ENCODE measurements at regions not wholly inside any gene's neighbourhood (a gene's known extent, or its start where the extent isn't known, plus 50 kb on each side); places are given as distances from the start of the nearest gene placed in this dataset.

- Histone ChIP-seq H3K27me3 (ENCODE audit: insufficient read depth, low read length, poor library complexity, severe bottlenecking) (no peaks in the 10 kb centered on the region), H3K36me3 (ENCODE audit: insufficient read depth, low read length) (no peaks in the 10 kb centered on the region), H2AFZ (ENCODE audit: low read length) (no peak overlapping the region), H3K9me3 (ENCODE audit: insufficient read depth, low read depth, low read length) (no peaks in the 10 kb centered on the region), H3K79me2 (ENCODE audit: insufficient read depth, low read length) (no peaks in the 10 kb centered on the region), H3K4me2 (ENCODE audit: low read depth, low read length, poor library complexity, severe bottlenecking) (peak overlapping the region; percentile 27), H3K9me2 (replicated peaks; ENCODE audit: low read depth, low read length) (no peaks in the 10 kb centered on the region), H3K4me3 (ENCODE audit: low read length, poor library complexity, severe bottlenecking) (no peak overlapping the region), H3K9ac (ENCODE audit: low read depth, low read length, poor library complexity, severe bottlenecking) (no peak overlapping the region), H3F3A (ENCODE audit: low read depth) (no peaks in the 10 kb centered on the region), H4K20me1 (ENCODE audit: insufficient read depth, low read length, poor library complexity, severe bottlenecking) (no peaks in the 10 kb centered on the region), H3K4me1 (ENCODE audit: insufficient read depth, low read length, poor library complexity, severe bottlenecking) (no peaks in the 10 kb centered on the region)
- TF ChIP-seq, protein P1, sequence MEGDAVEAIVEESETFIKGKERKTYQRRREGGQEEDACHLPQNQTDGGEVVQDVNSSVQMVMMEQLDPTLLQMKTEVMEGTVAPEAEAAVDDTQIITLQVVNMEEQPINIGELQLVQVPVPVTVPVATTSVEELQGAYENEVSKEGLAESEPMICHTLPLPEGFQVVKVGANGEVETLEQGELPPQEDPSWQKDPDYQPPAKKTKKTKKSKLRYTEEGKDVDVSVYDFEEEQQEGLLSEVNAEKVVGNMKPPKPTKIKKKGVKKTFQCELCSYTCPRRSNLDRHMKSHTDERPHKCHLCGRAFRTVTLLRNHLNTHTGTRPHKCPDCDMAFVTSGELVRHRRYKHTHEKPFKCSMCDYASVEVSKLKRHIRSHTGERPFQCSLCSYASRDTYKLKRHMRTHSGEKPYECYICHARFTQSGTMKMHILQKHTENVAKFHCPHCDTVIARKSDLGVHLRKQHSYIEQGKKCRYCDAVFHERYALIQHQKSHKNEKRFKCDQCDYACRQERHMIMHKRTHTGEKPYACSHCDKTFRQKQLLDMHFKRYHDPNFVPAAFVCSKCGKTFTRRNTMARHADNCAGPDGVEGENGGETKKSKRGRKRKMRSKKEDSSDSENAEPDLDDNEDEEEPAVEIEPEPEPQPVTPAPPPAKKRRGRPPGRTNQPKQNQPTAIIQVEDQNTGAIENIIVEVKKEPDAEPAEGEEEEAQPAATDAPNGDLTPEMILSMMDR (conservative IDR thresholded peaks at IDR 0.05; ENCODE audit: low read length): no peak
- TF ChIP-seq EZH2phosphoT487 (IDR thresholded peaks at IDR 0.05; ENCODE audit: borderline replicate concordance): no peak
These were observed 413.1 kb downstream of the MED13L start for GRCh38 chr12:115864396-115864795.

DNA sequence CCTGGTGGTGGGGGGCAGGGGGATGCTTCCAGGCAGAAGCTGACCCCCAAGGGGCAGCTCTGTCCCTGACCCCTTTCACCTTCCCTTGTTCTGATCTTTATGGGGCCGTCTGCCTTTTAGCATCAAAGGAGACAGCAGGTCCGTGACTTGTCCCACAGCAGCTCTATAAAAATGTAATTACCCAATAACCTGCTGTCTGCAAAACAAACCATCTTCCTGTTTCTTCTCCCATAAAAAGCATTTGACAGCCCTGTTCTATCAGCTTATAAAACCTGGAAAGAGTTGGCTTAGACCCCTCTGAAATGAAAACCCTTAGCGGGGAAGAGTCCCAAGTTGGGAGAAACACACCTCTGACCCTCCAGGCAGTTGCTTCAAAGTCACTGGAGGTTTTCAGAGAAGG lies 416.9 kb downstream of the MED13L start:
- H3K4me2 ChIP-seq (ENCODE audit: low read depth, low read length, poor library complexity, severe bottlenecking): no peak overlapping the region
- H3K4me1 ChIP-seq (ENCODE audit: insufficient read depth, low read length, poor library complexity, severe bottlenecking): no peaks in the 10 kb centered on the region
- H4K20me1 ChIP-seq (ENCODE audit: insufficient read depth, low read length, poor library complexity, severe bottlenecking): no peaks in the 10 kb centered on the region
- no peaks in the 10 kb centered on the region for H3K27me3 ChIP-seq (ENCODE audit: insufficient read depth, low read length, poor library complexity, severe bottlenecking)
- H3K4me3 ChIP-seq (ENCODE audit: low read length, poor library complexity, severe bottlenecking): no peak overlapping the region
- no peak overlapping the region for H3K9ac ChIP-seq (ENCODE audit: low read depth, low read length, poor library complexity, severe bottlenecking)
- no peak overlapping the region for H2AFZ ChIP-seq (ENCODE audit: low read length)
- H3K9me2 ChIP-seq (replicated peaks; ENCODE audit: low read depth, low read length): no peaks in the 10 kb centered on the region
- TF ChIP-seq EZH2phosphoT487 (IDR thresholded peaks at IDR 0.05; ENCODE audit: borderline replicate concordance): no peak
- TF ChIP-seq, protein P1 (conservative IDR thresholded peaks at IDR 0.05; ENCODE audit: low read length): no peak
- H3K36me3 ChIP-seq (ENCODE audit: insufficient read depth, low read length): no peaks in the 10 kb centered on the region
- H3K79me2 ChIP-seq (ENCODE audit: insufficient read depth, low read length): no peaks in the 10 kb centered on the region
- H3F3A ChIP-seq (ENCODE audit: low read depth): no peaks in the 10 kb centered on the region
- H3K9me3 ChIP-seq (ENCODE audit: insufficient read depth, low read depth, low read length): no peaks in the 10 kb centered on the region

GRCh38 chr12:115859231-115859630 lies 418.3 kb downstream of the MED13L start:
- H3K9me3 ChIP-seq (ENCODE audit: insufficient read depth, low read depth, low read length): no peaks in the 10 kb centered on the region
- H3K9ac ChIP-seq (ENCODE audit: low read depth, low read length, poor library complexity, severe bottlenecking): no peak overlapping the region
- no peaks in the 10 kb centered on the region for H3K79me2 ChIP-seq (ENCODE audit: insufficient read depth, low read length)
- H3F3A ChIP-seq (ENCODE audit: low read depth): no peaks in the 10 kb centered on the region
- H3K36me3 ChIP-seq (ENCODE audit: insufficient read depth, low read length): no peaks in the 10 kb centered on the region
- no peaks in the 10 kb centered on the region for H3K4me1 ChIP-seq (ENCODE audit: insufficient read depth, low read length, poor library complexity, severe bottlenecking)
- no peak for TF ChIP-seq EZH2phosphoT487 (IDR thresholded peaks at IDR 0.05; ENCODE audit: borderline replicate concordance)
- no peak overlapping the region for H2AFZ ChIP-seq (ENCODE audit: low read length)
- H3K27me3 ChIP-seq (ENCODE audit: insufficient read depth, low read length, poor library complexity, severe bottlenecking): no peaks in the 10 kb centered on the region
- no peaks in the 10 kb centered on the region for H3K9me2 ChIP-seq (replicated peaks; ENCODE audit: low read depth, low read length)
- no peak overlapping the region for H3K4me3 ChIP-seq (ENCODE audit: low read length, poor library complexity, severe bottlenecking)
- no peaks in the 10 kb centered on the region for H4K20me1 ChIP-seq (ENCODE audit: insufficient read depth, low read length, poor library complexity, severe bottlenecking)
- H3K4me2 ChIP-seq (ENCODE audit: low read depth, low read length, poor library complexity, severe bottlenecking): no peak overlapping the region

DNA sequence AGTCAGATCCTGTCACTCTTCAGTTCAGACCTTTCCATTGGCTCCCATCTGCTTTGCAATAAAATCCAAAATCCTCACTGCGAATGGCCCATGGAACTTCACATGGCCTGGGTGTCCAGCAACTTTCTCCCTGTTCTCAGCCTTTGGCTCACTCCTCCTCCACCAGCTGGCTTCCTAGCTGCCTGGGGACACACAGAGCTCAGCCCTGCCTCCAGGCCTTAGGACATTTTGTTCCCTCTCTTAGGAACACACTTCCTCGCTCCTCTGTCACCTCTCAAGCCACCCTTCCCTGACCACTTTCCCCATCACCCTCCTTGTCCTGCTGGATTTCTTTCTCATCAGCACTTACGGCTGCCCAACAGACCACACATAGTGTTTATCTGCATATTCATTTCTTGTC lies 419.6 kb downstream of the MED13L start:
- Histone ChIP-seq H3K9me2 (replicated peaks; ENCODE audit: low read depth, low read length) (no peaks in the 10 kb centered on the region), H3K4me3 (ENCODE audit: low read length, poor library complexity, severe bottlenecking) (no peak overlapping the region), H3K36me3 (ENCODE audit: insufficient read depth, low read length) (no peaks in the 10 kb centered on the region), H3K9ac (ENCODE audit: low read depth, low read length, poor library complexity, severe bottlenecking) (no peak overlapping the region), H2AFZ (ENCODE audit: low read length) (no peak overlapping the region), H4K20me1 (ENCODE audit: insufficient read depth, low read length, poor library complexity, severe bottlenecking) (no peaks in the 10 kb centered on the region), H3F3A (ENCODE audit: low read depth) (no peaks in the 10 kb centered on the region), H3K79me2 (ENCODE audit: insufficient read depth, low read length) (no peaks in the 10 kb centered on the region), H3K4me2 (ENCODE audit: low read depth, low read length, poor library complexity, severe bottlenecking) (no peak overlapping the region), H3K27me3 (ENCODE audit: insufficient read depth, low read length, poor library complexity, severe bottlenecking) (no peaks in the 10 kb centered on the region), H3K9me3 (ENCODE audit: insufficient read depth, low read depth, low read length) (no peaks in the 10 kb centered on the region), H3K4me1 (ENCODE audit: insufficient read depth, low read length, poor library complexity, severe bottlenecking) (no peaks in the 10 kb centered on the region)
- TF ChIP-seq EZH2phosphoT487 (IDR thresholded peaks at IDR 0.05; ENCODE audit: borderline replicate concordance): no peak
- TF ChIP-seq, protein P1 (conservative IDR thresholded peaks at IDR 0.05; ENCODE audit: low read length): no peak

Data from Loucy (cell line).